22Rv1 (cell line): ENCODE measurements at regions not wholly inside any gene's neighbourhood (a gene's known extent, or its start where the extent isn't known, plus 50 kb on each side); places are given as distances from the start of the nearest gene placed in this dataset.

Experiments
- H3K27ac ChIP-seq: fragments of 450-650 bp; 2 replicates; pipeline ENCODE4 v1.5.1; 2017
- ZFX ChIP-seq: fragments of 450-650 bp; IDR thresholded peaks from 2 replicates; pipeline ENCODE4 v1.6.1; 2017; ENCODE audit warnings: antibody characterized with exemption, borderline replicate concordance
- TF ChIP-seq, protein P1 (sequence below): fragments of 450-650 bp; IDR thresholded peaks from 2 replicates; pipeline ENCODE4 v1.5.1; 2017; ENCODE audit warnings: mild to moderate bottlenecking

DNA sequence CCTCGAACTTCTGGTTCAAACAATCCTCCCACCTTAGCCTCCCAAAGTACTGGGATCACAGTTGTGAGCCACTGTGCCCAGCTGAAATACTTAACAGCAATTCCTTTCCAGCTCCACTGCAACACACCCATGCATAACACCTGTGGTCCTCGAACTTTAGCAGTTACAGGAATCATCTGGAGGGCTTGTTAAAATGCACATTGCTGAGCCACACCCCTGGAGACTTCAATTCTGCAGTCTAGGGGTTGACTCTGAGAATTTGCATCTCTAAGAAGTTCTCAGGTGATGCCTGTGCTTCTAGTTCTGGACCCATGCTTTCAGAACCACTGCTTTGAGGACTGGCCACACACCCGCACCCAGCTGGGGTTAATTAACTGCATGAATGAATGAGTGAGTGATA, 53.1 kb upstream of the UBL3 start:
- no peak overlapping the region for H3K27ac ChIP-seq
- TF ChIP-seq, protein P1, sequence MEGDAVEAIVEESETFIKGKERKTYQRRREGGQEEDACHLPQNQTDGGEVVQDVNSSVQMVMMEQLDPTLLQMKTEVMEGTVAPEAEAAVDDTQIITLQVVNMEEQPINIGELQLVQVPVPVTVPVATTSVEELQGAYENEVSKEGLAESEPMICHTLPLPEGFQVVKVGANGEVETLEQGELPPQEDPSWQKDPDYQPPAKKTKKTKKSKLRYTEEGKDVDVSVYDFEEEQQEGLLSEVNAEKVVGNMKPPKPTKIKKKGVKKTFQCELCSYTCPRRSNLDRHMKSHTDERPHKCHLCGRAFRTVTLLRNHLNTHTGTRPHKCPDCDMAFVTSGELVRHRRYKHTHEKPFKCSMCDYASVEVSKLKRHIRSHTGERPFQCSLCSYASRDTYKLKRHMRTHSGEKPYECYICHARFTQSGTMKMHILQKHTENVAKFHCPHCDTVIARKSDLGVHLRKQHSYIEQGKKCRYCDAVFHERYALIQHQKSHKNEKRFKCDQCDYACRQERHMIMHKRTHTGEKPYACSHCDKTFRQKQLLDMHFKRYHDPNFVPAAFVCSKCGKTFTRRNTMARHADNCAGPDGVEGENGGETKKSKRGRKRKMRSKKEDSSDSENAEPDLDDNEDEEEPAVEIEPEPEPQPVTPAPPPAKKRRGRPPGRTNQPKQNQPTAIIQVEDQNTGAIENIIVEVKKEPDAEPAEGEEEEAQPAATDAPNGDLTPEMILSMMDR = no peak
- TF ChIP-seq ZFX = no peak

- TF ChIP-seq, protein P1 = no peak
- TF ChIP-seq ZFX = no peak
- no peak overlapping the region for H3K27ac ChIP-seq
Observed at GRCh38 chr13:29902632-29903305, 52.4 kb upstream of the UBL3 start.

- TF ChIP-seq, protein P1 = no peak
- no peak for TF ChIP-seq ZFX
- H3K27ac ChIP-seq = no peak overlapping the region
Observed at GRCh38 chr13:29901710-29902631, 51.6 kb upstream of the UBL3 start.
